Heart right ventricle (tissue), 16 donors: ENCODE measurements at regions not wholly inside any gene's neighbourhood (a gene's known extent, or its start where the extent isn't known, plus 50 kb on each side); places are given as distances from the start of the nearest gene placed in this dataset.

Experiments
- ATAC-seq, 8 donors: fragments of 200-7000 bp; cut with Tn5 transposase; one replicate each; pipeline ENCODE4 v1.9.1; 2020; ENCODE audit warnings: mild to moderate bottlenecking in 8 of 8, moderate library complexity in 8 of 8, moderate number of reproducible peaks in 1 of 8
- DNase-seq, 2 donors: peaks; one replicate each; pipeline ENCODE4 v3.0.0-alpha.2; 2020
- H3K27ac ChIP-seq, 10 donors: fragments of 200-600 bp; sonication (generic) in 2 of 10; one replicate each; pipeline versions ENCODE4 v1.5.0 to v1.8.0; 2020 to 2022; ENCODE audit warnings: mild to moderate bottlenecking in 3 of 10
- H3K27me3 ChIP-seq, 7 donors: fragments of 200-600 bp; one replicate each; pipeline ENCODE4 v1.8.0; 2021 to 2022; ENCODE audit warnings: mild to moderate bottlenecking in 2 of 7
- H3K36me3 ChIP-seq, 9 donors: fragments of 200-600 bp; sonication (generic) in 1 of 9; one replicate each; pipeline versions ENCODE4 v1.5.0 to v1.8.0; 2020 to 2022; ENCODE audit warnings: mild to moderate bottlenecking in 2 of 9
- H3K4me1 ChIP-seq, 9 donors: fragments of 200-600 bp; sonication (generic) in 1 of 9; one replicate each; pipeline versions ENCODE4 v1.5.0 to v1.8.0; 2020 to 2022; ENCODE audit warnings: mild to moderate bottlenecking in 4 of 9
- H3K4me3 ChIP-seq, 10 donors: fragments of 200-600 bp; sonication (generic) in 2 of 10; one replicate each; pipeline versions ENCODE4 v1.5.0 to v1.8.0; 2020 to 2022; ENCODE audit warnings: mild to moderate bottlenecking in 7 of 10, moderate library complexity in 2 of 10
- H3K9me3 ChIP-seq, 11 donors: fragments of 200-600 bp in 10 of 11; sonication (generic) in 2 of 11; one replicate each; pipeline versions ENCODE4 v1.5.0 to v1.8.0; 2013 to 2022; ENCODE audit warnings: mild to moderate bottlenecking in 2 of 11, control low read depth in 1 of 11, moderate library complexity in 1 of 11
- CTCF ChIP-seq, 9 donors: fragments of 200-600 bp; sonication (generic) in 2 of 9; IDR thresholded peaks; one replicate each; pipeline versions ENCODE4 v1.5.0 to v1.8.0; 2021 to 2022; ENCODE audit warnings: antibody characterized with exemption in 9 of 9, mild to moderate bottlenecking in 5 of 9, moderate library complexity in 1 of 9
- WGBS, 2 donors: extraction: QIAGEN DNeasy Blood & Tissue Kit; methylation state at CpG; one replicate each; pipeline ENCODE4 v1.1.7; 2013; ENCODE audit warnings: inconsistent platforms in 1 of 2; 5-methylcytosine and 5-hydroxymethylcytosine counted together
- intact Hi-C, 10 donors: fragments of 100-400 bp; cut with DNase I; formaldehyde crosslinking; loops; one replicate each; pipeline versions ENCODE4 v1.11.1 to v1.14.2; 2022
- donor health status: Arrhythmogenic right ventricular cardiomyopathy.
- donor health status: ischemic (EF 13 %, LVEDD 7.1; RV severe dilation, severe dysfunction).
- donor health status: healthy with polysubstance abuse.
- donor health status: DM: no; HTN: yes; CAD: no.
- donor health status: DM: no; HTN: no; CAD: no.
- donor health status: ischemic (EF 25% LVEDD 6.9; RV normal size, moderate dysfunction).
- donor health status: ischemic (EF 25% LVEDD 5.7; RV mildly dilated, moderate dysfunction).
- donor health status: healthy.
- donor health status: DM: yes; HTN: yes; CAD: no.
- donor health status: Ischemic cardiomyopathy.
- donor health status: ischemic (EF 35%, LVEDD 5.7; RV mildly dilated, moderate dysfunction).
- donor health status: nonischemic (EF 11% LVEDD 7.7; RV severe dilation, severe dysfunction).
- donor health status: DM: yes; HTN: yes; CAD: no.
- donor health status: PGD.
- donor health status: ischemic (EF 29% LVEDD 5.4; RV normal size, mild dysfunction).
- donor health status: nonischemic (EF 23%, LVEDD 6.1; RV moderate dilation, normal function).

GRCh38 chr12:3405821-3406220 is 85.2 kb upstream of the PRMT8 start:
- Histone ChIP-seq H3K4me1 (no peaks in the 10 kb centered on the region), H3K4me3 (no peak overlapping the region), H3K27ac (no peak overlapping the region), H3K9me3 (peaks cover 0 to 52% (median 39%) of the 10 kb centered on the region in 11 donors), H3K27me3 (no peaks in the 10 kb centered on the region), H3K36me3 (no peaks in the 10 kb centered on the region)
- no peak for DNase-seq
- no peak for TF ChIP-seq CTCF (IDR thresholded peaks at IDR 0.05)
- ATAC-seq, result no peak
- WGBS, 2 donors, result 61 to 71% methylated on average over 1 of the region's 1 CpG
- intact Hi-C loops, result no loop called here

GRCh38 chr12:3407723-3408122 is 83.3 kb upstream of the PRMT8 start:
- 89 to 94% methylated on average over 1 of the region's 1 CpG for WGBS, 2 donors
- ATAC-seq (no peak), DNase-seq (no peak)
- H3K36me3 ChIP-seq, result no peaks in the 10 kb centered on the region
- H3K27ac ChIP-seq, result no peak overlapping the region
- H3K27me3 ChIP-seq, result no peaks in the 10 kb centered on the region
- no peak for TF ChIP-seq CTCF (IDR thresholded peaks at IDR 0.05)
- peaks cover 0 to 52% (median 39%) of the 10 kb centered on the region in 11 donors for H3K9me3 ChIP-seq
- no peak overlapping the region for H3K4me3 ChIP-seq
- H3K4me1 ChIP-seq, result no peaks in the 10 kb centered on the region
- intact Hi-C loops, result no loop called here

- no peak overlapping the region for H3K27ac ChIP-seq
- no peaks in the 10 kb centered on the region for H3K4me1 ChIP-seq
- ATAC-seq (no peak), DNase-seq (no peak)
- intact Hi-C loops, result no loop called here
- no peaks in the 10 kb centered on the region for H3K36me3 ChIP-seq
- 81 to 88% methylated on average over 2 of the region's 2 CpGs for WGBS, 2 donors
- H3K9me3 ChIP-seq, result peaks cover 0 to 55% (median 39%) of the 10 kb centered on the region in 11 donors
- TF ChIP-seq CTCF (IDR thresholded peaks at IDR 0.05), result no peak
- H3K4me3 ChIP-seq, result no peak overlapping the region
- H3K27me3 ChIP-seq, result peaks cover 0 to 3% (median 0%) of the 10 kb centered on the region in 7 donors
Measured at GRCh38 chr12:3409662-3410061, 81.3 kb upstream of the PRMT8 start.

- peaks cover 0 to 46% (median 11%) of the 10 kb centered on the region in 7 donors for H3K27me3 ChIP-seq
- WGBS, 2 donors, result 87 to 88% methylated on average over 1 of the region's 1 CpG
Measured at GRCh38 chr12:3416159-3416558, 74.8 kb upstream of the PRMT8 start.

More at GRCh38 chr12:3416159-3416558, 74.8 kb upstream of the PRMT8 start:
- H3K4me3 ChIP-seq, result no peak overlapping the region
- no peak for DNase-seq
- H3K9me3 ChIP-seq, result peaks cover 0 to 12% (median 0%) of the 10 kb centered on the region in 11 donors
- no peaks in the 10 kb centered on the region for H3K36me3 ChIP-seq
- peaks cover 0 to 7% (median 0%) of the 10 kb centered on the region in 9 donors for H3K4me1 ChIP-seq
- no peak overlapping the region for H3K27ac ChIP-seq
- intact Hi-C loops, result no loop called here
- no peak for TF ChIP-seq CTCF (IDR thresholded peaks at IDR 0.05)
- ATAC-seq, result no peak
